ENCODE measurements at regions not wholly inside any gene's neighbourhood (a gene's known extent, or its start where the extent isn't known, plus 50 kb on each side); places are given as distances from the start of the nearest gene placed in this dataset.

DNA sequence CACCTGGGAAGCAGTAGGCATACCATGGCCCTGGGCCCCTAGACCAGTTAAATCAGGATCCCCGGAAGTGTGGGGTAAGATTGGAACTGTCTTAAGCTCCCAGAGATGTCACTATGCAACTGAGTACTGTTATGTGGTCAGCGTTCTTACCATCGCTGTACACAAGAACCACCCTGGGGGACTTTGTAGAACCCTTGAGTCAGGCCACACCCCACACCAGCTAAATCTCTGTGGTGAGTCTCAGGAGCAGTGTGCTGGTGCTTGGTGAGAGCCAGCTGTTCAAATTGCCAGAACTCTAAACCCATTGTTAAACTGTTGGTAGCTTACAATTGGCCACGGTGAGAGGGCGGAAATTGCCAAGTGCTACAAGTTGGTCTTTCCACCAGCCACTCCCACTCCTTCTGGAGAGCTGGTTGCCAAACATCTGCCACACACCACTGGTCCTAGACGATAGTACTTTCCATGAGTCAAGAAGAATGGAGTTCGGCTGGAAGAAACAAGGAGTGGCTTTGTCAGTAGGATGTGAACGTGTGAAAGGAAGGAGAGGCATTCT, 80.5 kb upstream of the SYNDIG1 start:
- DNase-seq: no peak
- Mint-ChIP-seq H3K4me3 (ENCODE audit: unreplicated experiment) (no peak overlapping the region), H3K9me3 (ENCODE audit: unreplicated experiment) (no peaks in the 10 kb centered on the region), H3K36me3 (ENCODE audit: unreplicated experiment) (peaks cover 5% of the 10 kb centered on the region), H3K4me1 (ENCODE audit: low read depth, unreplicated experiment) (no peaks in the 10 kb centered on the region), H3K27me3 (ENCODE audit: unreplicated experiment) (no peaks in the 10 kb centered on the region), H3K27ac (ENCODE audit: unreplicated experiment) (no peak overlapping the region)
- TF ChIP-seq, protein P1, sequence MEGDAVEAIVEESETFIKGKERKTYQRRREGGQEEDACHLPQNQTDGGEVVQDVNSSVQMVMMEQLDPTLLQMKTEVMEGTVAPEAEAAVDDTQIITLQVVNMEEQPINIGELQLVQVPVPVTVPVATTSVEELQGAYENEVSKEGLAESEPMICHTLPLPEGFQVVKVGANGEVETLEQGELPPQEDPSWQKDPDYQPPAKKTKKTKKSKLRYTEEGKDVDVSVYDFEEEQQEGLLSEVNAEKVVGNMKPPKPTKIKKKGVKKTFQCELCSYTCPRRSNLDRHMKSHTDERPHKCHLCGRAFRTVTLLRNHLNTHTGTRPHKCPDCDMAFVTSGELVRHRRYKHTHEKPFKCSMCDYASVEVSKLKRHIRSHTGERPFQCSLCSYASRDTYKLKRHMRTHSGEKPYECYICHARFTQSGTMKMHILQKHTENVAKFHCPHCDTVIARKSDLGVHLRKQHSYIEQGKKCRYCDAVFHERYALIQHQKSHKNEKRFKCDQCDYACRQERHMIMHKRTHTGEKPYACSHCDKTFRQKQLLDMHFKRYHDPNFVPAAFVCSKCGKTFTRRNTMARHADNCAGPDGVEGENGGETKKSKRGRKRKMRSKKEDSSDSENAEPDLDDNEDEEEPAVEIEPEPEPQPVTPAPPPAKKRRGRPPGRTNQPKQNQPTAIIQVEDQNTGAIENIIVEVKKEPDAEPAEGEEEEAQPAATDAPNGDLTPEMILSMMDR (IDR thresholded peaks at IDR 0.05; ENCODE audit: partially characterized antibody, unreplicated experiment): no peak

DNA sequence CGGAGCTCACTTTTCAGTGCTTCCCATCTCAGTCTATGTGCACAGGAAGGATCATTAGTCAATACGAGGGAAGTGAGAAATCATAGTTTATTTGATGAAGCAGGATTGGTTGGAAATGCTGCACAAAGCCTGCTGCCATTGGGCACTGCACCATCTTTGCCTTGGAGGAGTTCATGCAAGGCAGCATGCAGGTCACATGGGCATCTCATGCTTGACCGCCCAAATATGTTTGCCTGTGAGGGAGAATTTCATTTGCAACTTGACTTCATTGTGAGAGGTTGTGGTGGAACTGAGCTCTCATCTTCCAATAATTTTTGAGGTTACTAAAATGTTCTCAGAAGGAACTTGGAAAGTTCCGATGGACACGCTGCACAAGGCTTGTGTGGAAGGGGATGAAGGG, 83.9 kb upstream of the SYNDIG1 start:
- TF ChIP-seq, protein P1 (IDR thresholded peaks at IDR 0.05; ENCODE audit: partially characterized antibody, unreplicated experiment): no peak
- DNase-seq: no peak
- Mint-ChIP-seq H3K9me3 (ENCODE audit: unreplicated experiment) (no peaks in the 10 kb centered on the region), H3K4me1 (ENCODE audit: low read depth, unreplicated experiment) (peaks cover 18% of the 10 kb centered on the region), H3K4me3 (ENCODE audit: unreplicated experiment) (no peak overlapping the region), H3K36me3 (ENCODE audit: unreplicated experiment) (peaks cover 3% of the 10 kb centered on the region), H3K27me3 (ENCODE audit: unreplicated experiment) (peaks cover 1% of the 10 kb centered on the region), H3K27ac (ENCODE audit: unreplicated experiment) (no peak overlapping the region)

DNA sequence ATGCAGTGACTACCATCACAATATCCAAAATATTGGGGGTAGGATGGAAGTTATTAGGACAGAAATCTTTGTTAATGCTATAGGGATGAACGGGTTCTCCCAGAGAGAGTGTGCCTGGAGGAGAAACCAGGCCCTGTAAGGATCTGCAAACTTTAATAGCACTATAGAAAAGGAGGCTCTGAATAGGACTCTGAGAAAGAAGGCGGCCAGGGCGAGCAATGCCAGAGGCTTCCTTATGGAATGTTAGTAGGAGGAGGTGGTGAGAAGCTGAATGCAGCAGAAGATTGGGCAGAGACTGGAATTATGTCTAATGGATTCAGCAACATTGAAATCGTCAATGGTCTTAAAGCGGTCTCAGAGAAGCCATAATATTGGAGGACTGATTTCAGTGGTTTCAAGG, 84.6 kb upstream of the SYNDIG1 start:
- peaks cover 19% of the 10 kb centered on the region for H3K4me1 Mint-ChIP-seq (ENCODE audit: low read depth, unreplicated experiment)
- H3K4me3 Mint-ChIP-seq (ENCODE audit: unreplicated experiment): no peak overlapping the region
- no peaks in the 10 kb centered on the region for H3K36me3 Mint-ChIP-seq (ENCODE audit: unreplicated experiment)
- no peak for DNase-seq
- H3K9me3 Mint-ChIP-seq (ENCODE audit: unreplicated experiment): no peaks in the 10 kb centered on the region
- H3K27ac Mint-ChIP-seq (ENCODE audit: unreplicated experiment): no peak overlapping the region
- TF ChIP-seq, protein P1 (IDR thresholded peaks at IDR 0.05; ENCODE audit: partially characterized antibody, unreplicated experiment): no peak
- peaks cover 1% of the 10 kb centered on the region for H3K27me3 Mint-ChIP-seq (ENCODE audit: unreplicated experiment)

DNA sequence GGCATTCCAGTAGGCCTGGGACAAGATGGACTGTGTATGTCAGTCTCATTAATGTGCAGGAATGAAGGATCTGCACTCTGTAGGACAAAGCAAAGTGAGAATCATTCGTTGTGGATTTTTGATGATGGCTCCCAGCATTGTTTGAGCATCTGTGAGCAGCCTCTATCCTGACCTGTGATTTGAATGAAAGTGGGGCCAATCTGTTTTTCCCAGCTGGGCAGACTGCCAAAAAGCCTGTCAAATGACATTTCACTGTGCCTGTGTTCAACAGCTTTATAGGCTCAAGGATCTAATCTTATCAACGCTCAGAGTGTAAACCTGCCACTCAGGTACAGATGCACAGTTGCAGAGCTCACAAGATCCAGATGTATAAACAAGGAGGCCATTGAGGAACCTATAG, 86.7 kb upstream of the SYNDIG1 start:
- no peak for DNase-seq
- TF ChIP-seq, protein P1 (IDR thresholded peaks at IDR 0.05; ENCODE audit: partially characterized antibody, unreplicated experiment): no peak
- no peak overlapping the region for H3K27ac Mint-ChIP-seq (ENCODE audit: unreplicated experiment)
- peaks cover 31% of the 10 kb centered on the region for H3K4me1 Mint-ChIP-seq (ENCODE audit: low read depth, unreplicated experiment)
- H3K36me3 Mint-ChIP-seq (ENCODE audit: unreplicated experiment): no peaks in the 10 kb centered on the region
- peaks cover 6% of the 10 kb centered on the region for H3K9me3 Mint-ChIP-seq (ENCODE audit: unreplicated experiment)
- peaks cover 4% of the 10 kb centered on the region for H3K27me3 Mint-ChIP-seq (ENCODE audit: unreplicated experiment)
- no peak overlapping the region for H3K4me3 Mint-ChIP-seq (ENCODE audit: unreplicated experiment)

DNA sequence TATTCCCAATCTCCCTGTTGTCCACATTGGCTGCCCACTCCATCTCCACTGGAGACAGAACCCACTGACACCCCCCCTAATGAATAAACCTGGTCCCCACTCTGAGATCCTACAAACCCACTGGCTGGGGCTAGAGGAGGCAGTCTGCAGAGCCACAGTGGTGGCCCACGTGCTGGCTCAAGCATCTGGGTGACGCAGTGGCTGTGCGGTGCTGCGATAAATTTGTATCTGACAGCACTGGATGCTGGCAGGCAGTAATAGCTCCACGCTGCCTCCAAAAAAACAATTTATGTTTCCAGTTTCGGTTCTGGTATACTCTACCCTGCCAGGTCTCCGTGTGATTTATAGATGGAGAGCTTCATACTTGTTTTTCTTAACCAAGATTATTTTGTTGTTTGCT, 87.1 kb upstream of the SYNDIG1 start:
- H3K27ac Mint-ChIP-seq (ENCODE audit: unreplicated experiment): no peak overlapping the region
- H3K4me1 Mint-ChIP-seq (ENCODE audit: low read depth, unreplicated experiment): peaks cover 31% of the 10 kb centered on the region
- no peak overlapping the region for H3K4me3 Mint-ChIP-seq (ENCODE audit: unreplicated experiment)
- H3K36me3 Mint-ChIP-seq (ENCODE audit: unreplicated experiment): no peaks in the 10 kb centered on the region
- H3K9me3 Mint-ChIP-seq (ENCODE audit: unreplicated experiment): peaks cover 6% of the 10 kb centered on the region
- TF ChIP-seq, protein P1 (IDR thresholded peaks at IDR 0.05; ENCODE audit: partially characterized antibody, unreplicated experiment): no peak
- DNase-seq: no peak
- peaks cover 4% of the 10 kb centered on the region for H3K27me3 Mint-ChIP-seq (ENCODE audit: unreplicated experiment)
